Glomerular endothelial cell (primary cell): ENCODE measurements at regions not wholly inside any gene's neighbourhood (a gene's known extent, or its start where the extent isn't known, plus 50 kb on each side); places are given as distances from the start of the nearest gene placed in this dataset.

Experiments
- DNase-seq: peaks from one replicate; pipeline ENCODE4 v3.0.0-alpha.2; 2011; ENCODE audit warnings: low read depth, low spot score; ENCODE audit errors: extremely low read depth

DNA sequence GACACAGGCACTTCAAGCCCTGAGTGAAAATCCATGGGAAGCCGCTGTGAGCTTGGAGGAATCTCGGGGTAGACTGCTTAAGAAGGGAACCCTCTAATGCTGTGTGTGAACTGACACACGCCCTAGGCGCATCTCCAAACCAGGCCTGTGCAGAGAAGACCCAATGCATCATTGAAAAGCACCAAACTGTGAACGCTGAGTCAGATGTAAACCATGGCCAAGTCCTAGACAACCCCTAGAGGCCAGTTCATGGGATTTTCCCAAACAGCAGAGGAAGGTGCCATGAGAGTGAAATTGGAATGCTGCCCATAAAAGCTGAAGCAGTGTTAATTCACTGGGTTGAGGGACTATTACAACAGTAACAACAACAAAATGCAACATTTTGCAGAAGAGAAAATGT lies 296.5 kb downstream of the SMOC2 start:
- DNase-seq, result no peak

DNA sequence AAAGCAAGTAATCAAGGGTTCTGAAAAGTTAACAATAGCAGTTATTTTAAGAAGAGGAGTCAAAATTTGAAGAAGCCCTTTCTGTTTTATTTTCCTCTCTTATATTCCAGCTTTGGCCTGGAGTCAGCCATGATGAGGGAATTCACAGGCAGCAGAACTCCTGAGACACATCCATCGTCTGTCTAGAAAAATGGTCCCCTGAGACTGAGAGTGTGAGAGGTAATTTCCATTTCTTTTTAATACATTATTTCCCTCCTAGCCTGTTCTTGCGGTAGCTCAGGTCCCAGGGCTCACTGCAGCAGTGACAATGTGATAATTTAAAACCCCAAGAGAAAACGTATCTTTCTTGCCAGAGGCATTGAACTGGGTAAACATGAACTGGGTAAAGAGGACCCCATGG lies 296.0 kb downstream of the SMOC2 start:
- DNase-seq, result no peak

DNA sequence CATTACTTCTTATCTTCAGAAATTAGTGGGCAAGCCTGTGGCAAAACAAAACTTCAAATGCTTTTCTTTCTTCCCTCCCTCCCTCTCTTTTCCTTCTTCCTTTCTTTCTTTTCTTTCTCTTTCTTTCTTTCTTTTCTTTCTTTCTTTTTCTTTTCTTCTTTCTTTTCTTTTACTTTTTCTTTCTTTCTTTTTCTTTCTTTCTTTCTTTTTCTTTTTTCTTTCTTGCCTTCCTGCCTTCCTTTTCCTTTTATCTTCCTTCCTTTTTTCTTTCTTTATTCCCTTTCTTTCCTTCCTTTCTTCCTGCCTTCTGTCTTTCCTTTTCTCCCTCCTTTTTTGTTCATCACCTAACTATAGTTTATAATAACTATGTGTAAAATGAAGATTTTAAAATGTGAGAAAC lies 295.1 kb downstream of the SMOC2 start:
- DNase-seq, result no peak

- no peak for DNase-seq
Measured at GRCh38 chr6:168735268-168735949, 294.4 kb downstream of the SMOC2 start.

GRCh38 chr6:168734523-168734922 lies 293.5 kb downstream of the SMOC2 start:
- no peak for DNase-seq

DNA sequence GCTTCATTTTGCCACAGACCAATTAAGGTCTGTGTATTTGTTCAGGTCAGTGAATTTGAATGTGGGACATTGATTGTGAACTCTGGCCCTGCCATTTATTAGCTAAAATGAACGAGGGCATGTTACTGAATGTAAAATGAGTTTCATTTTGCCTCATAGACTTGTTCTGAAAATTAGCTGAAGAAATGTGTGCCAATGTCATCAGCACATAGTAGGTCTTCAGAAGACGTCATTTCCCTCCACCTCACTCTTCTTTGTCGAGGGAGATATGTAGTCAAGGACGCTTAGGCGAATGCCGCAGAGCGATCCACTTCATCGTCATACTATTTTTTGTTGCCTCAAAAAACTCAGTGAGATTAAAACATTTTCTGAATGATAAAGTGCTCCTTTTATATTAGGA lies 291.7 kb downstream of the SMOC2 start:
- no peak for DNase-seq

DNA sequence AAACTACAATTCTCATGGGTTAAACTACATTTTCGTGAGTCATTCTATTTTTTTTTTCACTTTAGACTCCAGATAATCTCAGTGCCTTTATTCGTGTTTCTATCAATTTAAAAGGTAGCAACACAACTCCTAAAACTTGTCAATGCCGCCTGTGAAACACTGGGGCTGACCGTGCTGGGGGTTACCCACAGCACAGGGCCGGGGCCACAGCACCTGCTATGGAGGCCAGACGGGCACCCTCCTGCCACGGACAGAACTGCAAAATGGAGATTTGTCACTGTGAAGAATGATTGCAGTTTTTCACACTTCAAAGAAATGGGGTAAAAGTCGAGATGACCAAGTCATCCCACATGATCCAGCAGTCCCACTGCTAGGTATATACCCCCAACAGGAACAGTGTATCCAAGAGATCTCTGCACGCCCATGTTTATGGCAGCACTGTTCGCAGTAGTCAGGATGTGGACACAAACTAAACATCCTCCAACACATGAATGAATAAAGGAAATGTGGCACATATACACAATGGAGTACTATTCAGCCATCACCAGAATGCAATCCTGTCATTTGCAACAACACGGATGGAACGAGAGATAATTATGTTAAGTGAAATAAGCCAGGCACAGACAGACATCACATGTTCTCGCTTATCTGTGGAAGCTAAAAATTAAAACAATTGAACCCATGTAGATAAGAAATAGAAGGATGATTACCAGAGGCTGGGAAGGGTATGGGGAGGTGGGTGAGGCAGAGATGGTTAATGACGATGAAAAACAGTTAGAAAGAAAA lies 290.1 kb downstream of the SMOC2 start:
- DNase-seq, result no peak

- DNase-seq, result no peak
Measured at GRCh38 chr6:168728056-168728455, 287.1 kb downstream of the SMOC2 start.

DNA sequence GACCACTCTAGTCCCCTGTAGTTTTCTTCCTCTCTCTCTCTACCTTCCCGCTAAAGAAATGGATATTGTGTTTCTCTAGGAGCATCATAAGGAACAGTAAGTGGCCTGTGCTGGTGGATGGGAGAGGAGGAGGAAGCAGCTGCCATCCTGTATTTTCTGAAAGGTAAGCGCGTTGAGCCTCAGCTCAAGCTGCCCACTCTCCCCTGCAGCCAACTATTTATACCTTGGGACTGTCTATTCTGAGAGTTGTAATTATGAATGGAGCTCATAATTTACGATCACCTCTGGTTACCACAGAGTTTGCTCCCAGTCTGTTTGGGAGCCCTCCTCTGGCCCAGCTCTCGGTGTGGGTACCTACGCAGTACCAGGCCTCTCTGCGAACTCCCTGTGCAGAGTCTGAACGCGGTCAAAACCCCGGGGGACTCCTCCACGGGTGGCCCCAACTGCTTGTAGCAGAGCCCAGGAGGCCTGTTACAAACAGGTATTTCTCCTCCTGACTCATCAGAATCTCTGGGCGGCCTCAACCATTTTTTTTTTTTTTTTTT lies 285.4 kb downstream of the SMOC2 start:
- DNase-seq, result no peak

DNA sequence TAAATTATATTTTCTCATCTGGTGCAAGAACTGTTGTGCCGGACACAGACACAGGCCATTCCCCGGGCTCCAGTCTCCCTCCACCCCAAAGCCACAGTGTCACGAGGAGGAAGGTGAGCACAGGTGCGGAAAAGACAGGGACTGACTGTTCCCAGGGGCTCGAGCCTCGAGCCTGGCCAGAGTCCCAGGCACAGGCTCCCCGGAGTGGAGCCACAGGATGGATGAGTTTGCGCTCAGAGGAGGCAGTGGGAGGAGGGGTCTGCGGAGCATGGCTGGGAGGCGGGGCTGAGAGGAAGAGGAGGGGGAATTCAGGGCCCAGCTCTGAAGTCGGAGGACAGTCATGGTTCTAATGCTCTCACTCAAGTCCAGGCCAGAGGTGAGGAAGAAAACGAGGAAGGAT lies 284.8 kb downstream of the SMOC2 start:
- DNase-seq, result no peak

DNA sequence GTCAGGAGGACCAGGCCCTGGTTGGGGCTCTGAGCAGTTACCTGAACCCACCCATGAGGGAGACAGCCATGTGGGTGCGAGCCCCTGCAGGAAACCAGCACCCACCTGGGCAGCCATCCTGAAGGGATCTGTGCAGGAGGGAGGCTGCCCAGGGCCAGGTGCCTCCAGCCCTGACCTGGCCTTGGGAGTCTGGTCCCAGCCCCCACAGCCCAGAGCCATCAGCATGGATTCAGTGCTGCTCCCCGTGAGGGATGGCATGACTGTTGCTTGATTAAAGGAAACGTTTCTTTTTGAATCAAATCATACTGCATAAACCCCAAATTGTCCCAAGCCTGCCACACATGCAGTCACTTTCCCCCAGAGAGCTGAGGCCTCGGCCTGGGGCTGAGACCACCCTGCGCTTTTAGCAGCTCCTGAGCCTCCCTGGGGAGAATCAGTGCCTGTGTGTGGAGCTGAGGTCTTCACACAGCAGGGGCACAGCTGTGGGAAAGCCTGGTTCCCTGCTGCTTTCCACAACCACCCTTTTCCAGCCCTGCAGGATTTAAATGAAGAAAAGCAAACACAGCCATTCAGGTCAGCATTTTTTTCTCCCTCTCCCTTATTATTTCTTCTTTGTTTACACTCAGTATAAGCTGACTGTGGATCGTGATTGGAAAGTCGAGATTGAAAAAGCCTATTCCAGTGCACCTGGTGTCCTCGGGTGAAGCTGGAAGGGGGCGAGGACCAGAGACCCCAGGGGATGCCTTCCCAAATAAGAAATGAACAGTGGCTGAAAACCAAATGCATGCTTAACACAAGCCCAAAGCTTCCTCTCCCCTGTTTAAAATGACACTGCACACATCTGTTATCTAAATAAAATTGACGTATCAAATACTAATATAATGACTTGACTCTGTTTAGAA lies 283.9 kb downstream of the SMOC2 start:
- DNase-seq, result no peak

DNA sequence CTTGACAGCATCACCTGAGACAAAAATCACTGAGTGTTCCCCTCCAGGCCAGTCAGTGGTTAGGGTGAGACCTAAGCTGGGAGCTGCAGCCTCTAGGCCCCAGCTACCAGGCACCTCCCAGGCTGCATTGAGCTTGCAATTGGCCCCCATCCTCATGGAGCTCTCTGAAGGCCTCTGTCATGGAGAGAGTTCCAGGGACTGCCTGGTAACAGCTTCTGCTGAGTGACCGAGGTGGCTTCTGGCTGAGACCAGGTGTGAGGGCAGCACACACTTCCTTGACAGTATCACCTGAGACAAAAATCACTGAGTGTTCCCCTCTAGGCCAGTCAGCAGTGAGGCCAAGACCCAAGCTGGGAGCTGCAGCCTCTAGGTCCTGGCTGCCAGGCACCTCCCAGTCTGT lies 283.0 kb downstream of the SMOC2 start:
- no peak for DNase-seq

- DNase-seq, result no peak
Measured at GRCh38 chr6:168722397-168722796, 281.4 kb downstream of the SMOC2 start.

DNA sequence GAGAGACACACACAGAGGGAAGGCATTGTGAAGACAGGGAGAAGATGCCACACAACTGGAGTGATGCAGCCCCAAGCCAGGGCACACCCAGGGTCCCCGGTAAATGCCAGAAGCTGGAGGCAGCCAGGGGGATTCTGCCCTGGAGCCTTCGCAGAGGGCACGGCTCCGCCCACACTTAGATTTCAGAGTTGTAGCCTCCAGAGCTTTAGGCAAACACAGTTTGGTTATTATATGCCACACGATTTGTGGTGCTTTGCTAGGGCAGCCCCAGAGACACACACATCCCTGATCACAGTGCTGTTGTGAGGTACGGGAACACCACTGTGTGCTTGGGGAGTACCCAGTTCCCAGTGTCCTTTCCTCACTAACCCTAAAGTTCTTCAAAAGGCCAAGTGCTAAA lies 280.6 kb downstream of the SMOC2 start:
- no peak for DNase-seq

DNA sequence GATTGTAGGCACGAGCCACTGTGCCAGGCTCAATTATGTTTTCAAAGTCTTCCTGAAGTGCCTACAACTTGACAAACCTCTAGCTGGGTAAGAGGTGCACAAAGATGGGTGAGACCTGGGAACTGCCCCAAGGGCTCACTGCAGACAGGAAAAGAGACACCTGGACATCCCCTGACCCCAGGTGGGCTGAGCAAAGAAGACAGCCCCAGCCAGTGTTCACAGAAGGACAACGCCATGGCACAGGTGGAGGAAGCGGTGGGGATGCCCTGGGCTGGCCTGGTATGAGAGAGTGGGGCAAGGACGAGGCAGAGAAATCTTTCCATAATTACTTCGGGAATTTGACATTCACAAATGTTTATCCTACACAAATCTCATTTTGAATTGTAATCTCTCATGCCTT lies 278.9 kb downstream of the SMOC2 start:
- no peak for DNase-seq

DNA sequence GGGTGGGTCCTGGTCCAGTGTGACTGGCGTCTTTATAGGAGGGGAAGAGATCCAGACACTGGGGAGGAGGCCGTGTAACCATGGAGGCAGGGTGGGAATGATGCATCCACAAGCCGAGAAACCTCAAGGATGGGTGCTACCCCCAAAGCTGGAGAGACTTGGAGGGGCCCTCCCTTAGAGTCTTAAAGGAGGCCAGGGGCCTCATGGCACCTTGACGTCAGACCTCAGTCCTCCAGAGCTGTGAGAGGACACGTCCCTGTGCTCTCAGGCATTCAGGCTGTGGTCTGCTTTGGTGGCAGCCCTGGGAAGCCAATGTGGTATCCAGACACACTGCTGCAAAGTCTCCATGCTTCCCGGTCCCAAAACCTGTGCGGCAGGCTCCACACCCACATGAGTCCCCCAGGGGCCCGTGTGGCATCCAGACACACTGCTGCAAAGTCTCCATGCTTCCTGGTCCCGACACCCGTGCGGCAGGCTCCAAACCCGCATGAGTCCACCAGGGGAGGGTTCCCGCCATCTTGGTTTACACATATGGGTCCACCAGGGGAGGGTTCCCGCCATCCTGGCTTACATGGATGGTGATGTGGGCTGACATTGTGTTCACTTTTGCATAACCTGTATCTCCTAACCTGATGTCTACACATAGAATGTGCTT lies 278.0 kb downstream of the SMOC2 start:
- no peak for DNase-seq
